Non-pigmented ciliary epithelial cell (primary cell): ENCODE measurements at regions not wholly inside any gene's neighbourhood (a gene's known extent, or its start where the extent isn't known, plus 50 kb on each side); places are given as distances from the start of the nearest gene placed in this dataset.

Experiments used
- DNase-seq: peaks from one replicate; pipeline ENCODE4 v3.0.0-alpha.2; 2010; ENCODE audit warnings: low read depth

DNA sequence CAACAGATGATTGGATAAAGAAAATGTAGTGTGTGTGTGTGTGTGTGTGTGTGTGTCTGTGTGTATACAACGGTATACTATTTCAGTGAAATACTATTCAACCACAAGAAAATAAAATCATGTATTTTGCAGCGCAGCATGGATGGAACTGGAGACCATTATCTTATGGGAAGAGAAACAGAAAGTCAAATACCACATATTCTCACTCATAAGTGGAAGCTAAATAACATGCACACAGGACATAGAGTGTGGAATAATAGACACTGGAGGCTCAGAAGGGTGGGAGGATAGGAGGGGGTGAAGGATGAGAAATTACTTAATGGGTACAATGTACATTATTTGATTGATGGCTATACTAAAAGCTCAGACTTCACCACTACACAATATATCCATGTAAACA, 609.1 kb upstream of the SLC39A10 start:
- no peak for DNase-seq

DNA sequence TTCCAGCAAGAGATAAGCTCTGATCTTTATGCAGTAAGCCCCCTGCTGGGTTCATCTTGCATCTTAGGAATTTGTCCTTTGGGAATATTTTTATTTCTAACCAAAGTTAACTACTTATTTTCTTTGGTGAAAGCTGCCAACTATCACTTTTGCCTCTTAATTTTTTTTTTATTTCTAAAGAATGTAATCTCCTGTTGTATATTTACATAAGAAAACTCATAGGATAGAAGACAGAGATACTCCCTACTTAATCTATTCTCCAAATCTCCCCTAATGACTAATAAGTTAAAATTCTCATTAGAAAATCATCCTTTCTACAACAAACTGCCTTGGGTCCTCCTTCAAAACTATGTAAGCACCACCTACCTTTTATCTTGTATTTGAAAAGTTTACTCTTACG, 612.2 kb upstream of the SLC39A10 start:
- no peak for DNase-seq

DNA sequence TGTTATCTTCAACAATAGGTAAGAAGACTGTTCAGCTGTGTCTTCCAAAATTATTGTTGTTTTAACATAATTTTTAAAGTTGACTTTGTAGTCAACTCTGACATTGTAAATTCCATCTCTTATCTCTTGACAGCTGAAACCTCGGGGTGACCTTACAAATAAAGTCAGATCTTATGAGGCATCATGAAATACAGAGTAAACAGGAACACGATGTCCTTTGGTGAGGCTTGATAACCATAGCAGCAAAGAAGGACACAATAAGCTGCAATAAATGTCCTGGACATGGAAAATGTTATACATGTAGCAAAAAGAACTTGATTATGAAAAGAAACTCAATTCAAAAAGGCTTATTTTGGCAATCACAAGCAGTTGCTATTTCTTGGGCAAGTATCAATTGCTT, 618.9 kb upstream of the SLC39A10 start:
- no peak for DNase-seq

DNA sequence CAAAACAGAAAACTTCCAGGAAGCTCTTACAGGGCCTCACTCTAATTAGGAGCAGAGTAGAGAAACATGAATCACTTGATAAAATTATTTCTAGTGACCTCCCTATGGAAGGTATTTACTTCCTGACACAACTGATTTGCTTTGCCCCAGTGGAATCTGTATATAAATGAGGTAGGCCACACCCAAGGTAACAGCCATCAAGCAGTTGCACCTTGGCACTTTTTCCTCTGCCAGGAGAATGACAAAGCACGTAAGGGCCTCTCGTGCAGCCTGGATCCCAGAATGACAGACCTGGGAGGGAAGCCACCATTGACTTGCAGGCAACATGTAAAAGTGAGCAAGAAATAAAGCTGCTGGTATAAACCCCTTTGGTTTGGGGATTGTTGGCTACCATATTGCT, 620.0 kb upstream of the SLC39A10 start:
- no peak for DNase-seq

DNA sequence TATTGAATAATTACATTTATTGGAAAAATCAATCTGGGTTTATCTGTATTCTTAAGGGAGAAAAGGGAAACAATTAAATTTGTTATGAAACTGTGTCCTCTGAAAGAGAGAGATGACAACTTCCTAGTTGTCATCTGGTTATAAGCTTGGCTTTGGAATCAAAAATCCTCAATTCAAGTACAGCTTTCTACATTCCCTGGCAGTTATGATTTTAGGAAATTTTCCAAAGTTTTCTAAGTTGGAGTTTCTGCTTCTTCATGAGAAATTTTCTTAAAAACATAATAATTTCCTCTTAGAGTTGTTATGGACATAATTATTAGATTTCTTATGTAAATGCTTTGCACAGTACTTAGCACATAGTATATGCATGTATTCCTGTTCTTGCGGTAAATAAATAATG, 625.6 kb upstream of the SLC39A10 start:
- DNase-seq = no peak

DNA sequence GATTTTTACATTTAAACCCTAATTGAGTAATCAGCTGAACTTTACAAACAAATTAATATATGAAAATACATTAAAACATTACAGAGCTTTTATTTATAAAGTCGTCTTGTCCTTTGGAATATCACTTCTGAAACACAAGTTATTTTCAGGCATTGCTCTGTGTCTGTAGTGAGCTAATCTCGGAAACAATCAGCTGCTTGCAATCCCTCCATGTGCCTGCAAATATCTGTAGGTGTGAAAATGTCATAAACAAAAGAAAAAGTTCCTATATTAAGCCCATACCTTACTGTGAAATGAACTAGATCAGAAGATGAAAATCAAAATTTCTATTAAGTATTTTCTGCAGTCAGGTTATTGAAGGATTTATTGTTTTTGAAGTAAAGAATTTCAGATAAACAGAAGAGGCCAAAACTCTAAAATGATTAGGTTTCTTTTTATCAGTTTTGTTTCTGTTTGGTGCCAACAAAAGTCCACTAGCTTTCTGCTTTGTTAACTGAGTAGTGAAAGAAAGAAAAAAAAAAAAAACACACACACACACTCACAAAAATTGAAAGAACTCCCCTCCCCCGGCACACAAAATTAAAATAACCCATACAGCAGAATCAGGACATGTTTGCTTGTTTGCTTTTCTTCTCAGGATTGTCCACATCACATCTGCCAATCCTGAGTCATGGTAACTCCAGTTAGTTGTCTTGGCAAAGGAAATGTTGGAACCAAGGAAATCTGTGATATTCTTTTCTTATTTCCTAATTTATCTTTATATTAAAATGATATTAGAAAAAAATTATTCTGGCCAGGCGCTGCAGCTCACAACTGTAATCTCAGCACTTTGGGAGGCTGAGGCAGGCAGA, 627.0 kb upstream of the SLC39A10 start:
- no peak for DNase-seq

DNA sequence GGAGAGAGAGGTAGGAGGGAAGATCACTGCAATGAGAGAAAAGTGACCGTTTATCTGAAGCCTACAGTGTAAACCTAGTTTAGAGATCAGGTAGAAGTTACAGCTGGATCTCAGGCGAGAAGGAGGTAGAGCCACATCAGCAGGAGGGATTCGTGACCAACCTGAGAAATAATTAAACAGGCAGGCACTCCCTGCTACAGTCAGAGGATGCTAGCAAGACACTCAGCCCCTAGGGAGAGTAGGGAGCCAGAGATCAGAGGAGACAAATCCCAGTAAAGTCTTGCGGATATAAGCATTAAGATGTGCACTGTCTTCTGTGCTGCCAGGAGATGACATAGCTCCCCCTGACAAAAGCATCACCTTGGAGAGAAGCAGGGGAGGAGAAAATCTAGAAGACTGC, 629.1 kb upstream of the SLC39A10 start:
- no peak for DNase-seq

DNA sequence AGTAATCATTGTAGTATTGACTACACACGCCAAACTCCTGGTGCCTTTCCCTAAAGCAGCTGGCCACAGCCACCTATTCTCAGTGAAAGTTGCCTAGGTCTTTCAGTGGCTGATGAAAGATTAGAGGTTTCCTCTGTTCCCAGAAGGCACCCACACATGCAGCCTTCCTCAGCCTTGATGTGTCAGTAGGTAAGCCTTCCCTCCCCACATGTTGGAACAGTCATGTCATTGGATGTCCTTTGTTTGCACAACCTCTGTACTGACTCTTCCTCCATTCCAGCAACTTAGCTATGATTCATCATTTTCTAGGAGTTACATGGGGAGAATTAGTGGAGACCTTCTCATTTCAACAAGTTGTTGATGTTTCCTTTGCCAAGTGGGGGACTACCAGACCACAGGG, 630.8 kb upstream of the SLC39A10 start:
- no peak for DNase-seq

DNA sequence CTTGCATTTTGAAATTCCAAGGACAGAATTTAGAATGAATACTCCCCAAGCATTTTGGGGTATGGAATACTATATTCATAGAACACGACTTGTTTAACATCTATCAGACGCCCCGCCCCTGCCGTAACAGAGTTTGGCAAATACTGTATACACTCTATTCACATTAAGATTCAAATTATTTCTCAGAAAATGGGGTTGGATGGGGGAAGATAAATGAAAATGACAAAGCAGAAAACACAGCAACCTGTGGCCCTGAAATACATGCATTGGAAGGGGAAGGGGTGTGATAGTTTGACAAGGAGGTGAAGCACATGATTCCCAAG, 634.6 kb upstream of the SLC39A10 start:
- DNase-seq = no peak

DNA sequence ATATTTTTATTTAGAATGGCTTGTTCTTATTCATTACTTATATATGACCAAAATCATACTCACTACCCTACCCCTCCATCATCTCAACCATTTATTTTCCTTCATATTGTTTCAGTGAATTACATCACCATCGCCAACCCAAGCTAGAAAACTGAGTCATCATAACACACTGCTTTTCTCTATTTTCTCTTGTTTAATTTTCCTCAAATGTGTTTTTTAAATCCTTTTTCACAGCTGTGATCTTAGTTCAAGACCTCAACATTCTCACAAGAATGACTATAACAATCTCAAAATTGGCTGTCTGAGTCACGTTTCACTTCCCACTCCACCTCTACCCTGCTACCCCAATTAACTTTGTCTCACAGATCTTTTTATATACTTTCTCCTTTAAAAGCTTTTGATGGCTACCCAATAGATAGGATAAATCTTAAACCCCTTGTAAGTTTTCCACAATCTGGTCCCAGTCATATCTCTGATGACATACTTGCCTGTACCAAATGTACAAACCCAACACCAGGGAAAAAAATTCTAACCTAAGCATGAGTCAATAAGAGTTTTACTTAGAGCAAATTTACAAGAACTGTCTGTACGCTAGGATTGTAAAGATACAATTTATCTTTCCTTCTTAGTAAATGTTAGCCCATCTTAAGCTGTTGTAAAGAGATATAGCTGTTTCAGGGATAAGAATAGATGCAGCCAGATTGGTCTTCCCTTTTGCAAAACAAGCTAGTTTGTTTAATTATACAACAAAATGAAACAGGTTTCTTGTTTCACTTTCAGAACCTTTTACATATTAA, 635.1 kb upstream of the SLC39A10 start:
- DNase-seq = no peak

DNA sequence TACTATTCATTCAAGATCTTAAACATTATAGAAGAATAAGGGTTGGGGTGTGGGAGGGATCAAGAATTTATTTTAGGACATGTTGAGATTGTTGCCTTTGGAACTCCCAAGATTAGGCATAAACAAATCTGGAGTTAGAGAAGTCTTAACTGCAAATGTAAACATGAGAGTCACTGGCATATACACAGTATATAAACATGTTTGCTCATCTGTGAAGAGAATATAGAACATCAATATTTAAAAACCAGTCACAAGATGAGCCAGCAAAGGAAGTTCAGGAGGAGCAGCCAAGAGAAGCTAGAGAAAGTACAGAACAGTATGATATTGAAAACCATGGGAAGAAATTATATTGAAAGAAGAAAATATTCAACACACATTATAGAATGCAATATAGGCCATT, 638.6 kb upstream of the SLC39A10 start:
- no peak for DNase-seq

DNA sequence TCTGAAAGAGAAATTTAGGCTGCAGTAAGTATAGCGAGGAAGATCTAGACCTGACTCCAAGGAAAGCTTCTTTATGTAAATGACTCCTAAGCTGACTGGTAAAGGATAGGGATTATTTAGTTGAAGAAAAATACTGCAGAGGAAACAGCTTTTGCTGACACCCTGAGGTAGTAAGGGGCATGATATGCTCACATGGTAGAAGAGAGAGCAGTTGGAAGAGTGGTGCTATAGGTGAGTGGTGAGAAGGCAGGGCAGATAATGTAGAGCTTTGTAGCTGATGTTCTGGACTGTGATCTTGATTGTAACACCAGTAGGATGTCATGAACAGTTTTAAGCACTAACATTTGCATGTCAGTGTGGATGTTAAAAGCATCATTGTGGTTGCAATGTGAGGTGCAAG, 639.1 kb upstream of the SLC39A10 start:
- DNase-seq = no peak

DNA sequence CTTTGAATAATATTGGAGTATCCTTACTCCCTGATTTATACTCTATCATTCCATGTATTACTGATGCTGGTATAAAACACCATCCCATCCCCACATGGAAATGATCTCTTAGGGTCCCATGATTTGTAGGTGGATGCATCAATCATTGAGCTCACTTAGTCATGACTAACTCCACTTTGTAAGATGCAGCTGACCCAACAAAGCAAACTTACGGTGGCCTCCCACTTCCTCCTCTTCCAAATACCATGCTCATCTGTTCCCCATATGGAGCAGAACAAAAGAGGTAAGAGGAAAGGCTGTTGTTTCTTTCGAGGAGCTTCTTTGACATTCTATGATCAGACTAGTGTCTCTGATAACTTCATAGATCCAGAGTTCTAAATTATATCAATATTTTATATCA, 640.2 kb upstream of the SLC39A10 start:
- no peak for DNase-seq

DNA sequence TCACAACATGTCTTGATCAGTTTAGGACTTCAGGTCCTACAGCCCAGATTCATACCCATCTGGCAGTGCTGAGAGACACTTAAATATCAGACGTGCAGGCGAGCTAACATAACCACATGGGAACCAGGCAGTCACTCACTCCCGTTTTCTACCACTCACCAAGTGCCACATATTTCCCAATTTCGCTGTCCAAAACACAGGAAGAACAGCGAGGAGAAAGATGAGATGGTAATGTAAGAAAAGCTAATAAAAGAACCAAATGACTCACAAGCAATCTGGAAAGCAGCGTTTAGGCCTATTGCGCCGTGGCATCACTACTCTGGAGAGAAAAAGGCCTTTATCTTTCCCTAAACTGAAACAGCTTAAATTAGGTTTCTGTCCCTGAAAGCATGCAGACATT, 647.8 kb upstream of the SLC39A10 start:
- no peak for DNase-seq

DNA sequence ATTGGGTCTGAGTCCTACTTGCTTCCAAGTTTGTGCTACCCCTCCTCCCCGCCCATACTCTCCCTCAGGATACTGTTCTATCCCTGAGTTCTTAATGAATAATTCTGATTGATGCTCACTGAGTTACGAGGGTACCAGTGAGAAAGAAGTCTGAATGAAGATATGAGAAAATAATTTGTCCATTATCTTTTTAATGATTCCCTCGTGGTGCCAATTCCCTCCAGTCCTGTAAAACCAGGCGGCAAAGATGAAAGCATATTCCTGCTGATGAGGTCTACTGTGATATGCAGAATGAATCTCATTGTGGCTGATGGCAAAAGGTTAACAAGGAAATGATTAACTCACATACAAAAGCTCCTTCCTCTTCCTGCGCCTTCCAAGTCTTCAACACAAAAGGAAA, 650.2 kb upstream of the SLC39A10 start:
- DNase-seq = no peak

DNA sequence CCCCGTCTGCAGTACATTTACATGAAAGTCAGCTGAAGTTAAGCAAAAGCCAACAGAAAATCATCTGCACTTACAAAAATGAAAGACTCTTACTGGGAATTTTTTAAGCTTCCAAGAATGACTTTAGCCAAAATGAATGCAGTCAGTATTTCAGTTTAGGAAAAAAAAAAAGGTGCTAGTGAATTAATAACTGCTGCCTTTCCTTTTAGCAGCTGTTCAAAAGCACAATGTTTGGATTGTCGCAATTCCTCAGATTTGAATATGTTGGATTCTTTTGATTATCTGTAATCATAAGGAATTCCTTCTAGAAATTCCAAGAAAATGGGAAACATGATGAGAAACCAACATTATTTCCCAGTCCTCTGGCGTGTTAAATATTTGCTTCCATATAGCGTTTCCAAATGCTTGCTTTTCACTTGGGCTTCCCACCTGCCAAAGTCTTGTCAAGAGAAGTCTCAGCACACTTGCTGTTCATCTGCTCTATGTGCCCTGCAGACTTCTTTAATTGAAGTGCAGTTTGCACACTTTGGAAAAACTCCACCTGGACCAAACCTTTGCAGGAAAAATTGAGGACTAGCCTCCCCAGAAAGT, 653.0 kb upstream of the SLC39A10 start:
- no peak for DNase-seq

DNA sequence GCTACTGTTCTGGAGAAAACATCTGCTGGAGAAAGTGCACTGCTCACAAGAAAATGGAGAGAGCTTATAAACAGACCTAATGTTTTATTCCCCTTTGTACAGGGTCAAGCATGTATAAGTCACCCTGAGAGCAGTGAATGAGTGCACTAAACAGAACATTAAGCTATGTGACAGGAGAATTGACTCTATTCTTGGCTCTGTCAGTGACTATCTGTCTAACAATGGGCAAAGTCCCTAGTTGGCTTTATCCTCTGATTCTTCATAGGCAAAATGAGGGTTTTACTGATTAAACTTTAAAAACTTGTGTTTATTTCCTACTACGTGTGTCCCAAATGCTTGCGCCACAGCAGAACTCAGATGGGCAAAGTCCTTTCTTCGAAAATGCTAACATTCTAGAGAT, 655.1 kb upstream of the SLC39A10 start:
- DNase-seq = no peak

DNA sequence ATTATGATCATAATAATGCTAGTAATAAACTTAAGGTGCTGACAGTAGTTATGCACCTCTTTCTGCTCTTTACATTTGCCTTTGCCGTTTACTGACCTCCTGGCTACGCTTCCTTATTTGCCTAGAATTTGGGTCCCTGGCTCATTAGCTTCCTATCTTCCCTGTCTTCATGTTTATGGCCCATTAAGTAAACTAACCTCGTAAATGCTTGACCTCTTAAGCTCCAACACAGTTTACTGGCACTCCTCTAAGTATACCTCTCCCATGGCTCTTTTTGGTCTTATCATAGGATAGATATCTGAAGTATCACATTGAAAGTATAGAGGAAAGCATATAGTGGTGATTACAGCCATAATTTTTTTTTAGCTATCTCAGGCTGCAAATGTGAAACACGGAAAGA, 657.3 kb upstream of the SLC39A10 start:
- no peak for DNase-seq

DNA sequence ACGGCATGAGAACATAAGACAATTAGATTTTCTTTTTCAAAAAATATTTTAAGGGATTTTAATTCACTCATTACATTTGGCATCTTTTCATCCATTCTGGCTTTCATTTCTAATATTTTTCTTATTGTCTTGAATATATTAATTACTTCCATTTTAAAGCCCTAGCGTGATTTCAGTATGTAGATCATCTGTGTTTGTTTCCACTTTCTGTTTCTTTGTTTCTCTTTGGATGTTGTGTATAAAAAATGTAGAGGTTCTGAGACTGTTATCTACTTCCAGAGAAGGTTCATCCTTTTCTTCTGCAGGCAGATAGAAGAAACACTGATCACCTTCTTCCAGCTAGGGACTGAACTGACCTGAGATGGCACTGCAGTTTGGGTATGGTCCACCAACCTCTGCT, 664.4 kb upstream of the SLC39A10 start:
- no peak for DNase-seq

DNA sequence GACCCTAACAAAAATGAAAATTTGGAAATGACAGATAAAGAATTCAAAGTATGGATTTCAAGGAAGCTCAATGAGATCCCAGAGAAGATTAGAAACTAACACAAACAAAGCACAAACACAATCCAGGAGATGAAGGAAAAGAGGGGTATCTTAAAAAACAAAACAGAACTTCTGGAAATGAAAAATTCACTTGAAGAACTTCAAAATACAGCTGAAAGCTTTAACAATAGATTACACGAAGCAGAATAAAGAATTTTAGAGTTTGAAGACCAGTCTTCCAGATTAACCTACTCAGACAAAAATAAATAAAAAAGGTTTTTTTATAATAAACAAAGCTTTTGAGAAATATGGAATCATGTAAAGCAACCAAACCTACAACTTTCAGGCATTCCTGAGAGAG, 671.8 kb upstream of the SLC39A10 start:
- DNase-seq = no peak

DNA sequence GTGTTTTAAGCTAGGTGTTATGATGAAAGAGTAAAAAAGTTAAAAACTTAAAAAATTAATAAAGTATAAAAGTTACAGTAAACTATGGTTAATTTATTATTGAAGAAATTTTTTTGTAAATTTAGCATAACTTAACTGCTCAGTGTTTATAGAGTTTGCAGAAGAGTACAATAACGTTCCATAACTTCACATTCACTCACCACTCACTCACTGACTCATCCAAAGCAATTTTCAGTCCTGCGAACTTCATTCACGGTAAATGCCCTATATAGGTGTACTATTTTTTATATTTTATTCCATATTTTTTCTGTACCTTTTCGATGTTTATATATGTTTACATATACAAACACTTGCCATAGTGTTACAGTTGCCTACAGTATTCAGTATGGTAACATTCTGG, 694.8 kb upstream of the SLC39A10 start:
- no peak for DNase-seq

DNA sequence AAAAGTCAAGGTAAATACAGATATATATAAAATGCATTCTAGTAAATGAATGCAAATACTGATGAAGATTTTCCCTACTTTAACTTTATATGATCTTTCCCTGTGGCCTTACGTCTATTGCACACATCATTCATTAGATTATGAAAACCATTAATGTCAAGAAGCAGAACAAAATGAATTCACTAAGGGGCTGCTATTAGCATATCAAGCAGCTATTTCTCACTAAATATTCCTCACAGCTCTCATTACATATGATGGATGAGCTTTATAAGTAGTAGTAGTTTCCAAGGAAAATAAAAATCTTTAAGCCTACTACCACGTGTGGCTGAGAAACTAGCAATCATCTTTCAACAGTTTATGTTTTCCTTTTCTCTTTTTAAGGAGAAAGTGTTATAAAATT, 702.8 kb upstream of the SLC39A10 start:
- DNase-seq = no peak

DNA sequence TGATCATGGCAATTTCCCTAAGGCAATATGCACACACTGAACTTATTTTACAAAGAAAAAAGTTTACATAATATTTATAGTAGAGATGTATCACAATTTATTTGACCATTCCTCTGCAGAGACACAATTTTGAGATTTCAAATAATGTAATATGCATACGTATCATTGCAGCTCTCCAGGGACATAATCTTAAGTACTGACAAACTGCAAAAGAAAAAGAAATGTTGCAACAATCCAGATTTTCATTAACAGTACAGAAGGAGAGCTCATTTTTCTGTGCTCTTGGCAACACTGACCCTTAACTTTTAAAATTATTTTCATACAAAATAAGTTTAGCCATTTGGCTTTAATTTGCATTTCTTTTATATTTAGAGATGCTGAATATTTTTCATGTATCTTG, 710.2 kb upstream of the SLC39A10 start:
- DNase-seq = no peak
